K562 (cell line): ENCODE measurements at regions not wholly inside any gene's neighbourhood (a gene's known extent, or its start where the extent isn't known, plus 50 kb on each side); places are given as distances from the start of the nearest gene placed in this dataset.

Experiments used
- ATAC-seq: fragments of 200-7000 bp; cut with Tn5 transposase; 3 replicates; pipeline ENCODE4 v1.9.1; 2020; ENCODE audit warnings: moderate library complexity
- BruUV-seq: library from RNA; stranded (reverse); fragments of 400-500 nt; replicated peaks from 2 replicates; lab custom pipeline; 2021; lab: Mats Ljungman, UMichigan
- CTCF ChIA-PET: fragments of 300-600 bp; formaldehyde crosslinking; extraction: SDS; loops from one replicate; lab custom pipeline; 2021; ENCODE audit warnings: low intra/inter-chr PET ratio; lab: Yijun Ruan, JAX
- POLR2A ChIA-PET: fragments of 300-600, 350-650 bp; sonication (Branson Sonifier 250); formaldehyde crosslinking; extraction: SDS; loops from one replicate; lab custom pipeline; 2021; ENCODE audit warnings: antibody characterized with exemption, inconsistent platforms; lab: Yijun Ruan, JAX
- DNase-seq, 4 experiments: peaks; one replicate each; pipeline versions ENCODE4 v3.0.0 to v3.0.0-alpha.2; 2011 to 2018; ENCODE audit warnings: low spot score in 3 of 4, mixed read lengths in 3 of 4; ENCODE audit errors: extremely low read depth in 1 of 4
- FAIRE-seq: peaks from 2 replicates; lab custom pipeline; 2011; peaks lifted over from hg19 to GRCh38; lab: Jason Lieb, UNC
- H2AFZ ChIP-seq: 2 replicates; pipeline ENCODE4 v1.6.0; 2011; ENCODE audit warnings: low read depth, low read length, control low read depth, inconsistent platforms
- H3K27ac ChIP-seq: fragments of 200-600 bp; 3 replicates; pipeline ENCODE4 v1.8.0; 2011; ENCODE audit warnings: low read depth, mild to moderate bottlenecking, control low read depth, inconsistent platforms, low read length, moderate library complexity, mixed read lengths; ENCODE audit errors: extremely low read depth
- H3K27me3 ChIP-seq, 2 experiments: fragments of 300-600 bp in 1 of 2; 2 replicates in 1 of 2; 3 replicates in 1 of 2; pipeline versions ENCODE4 v1.6.0 to v1.8.0; 2011; ENCODE audit warnings: inconsistent platforms in 2 of 2, low read length in 2 of 2, mild to moderate bottlenecking in 1 of 2, mixed read lengths in 1 of 2, moderate library complexity in 1 of 2; ENCODE audit not compliant: control insufficient read depth in 2 of 2, insufficient read depth in 2 of 2
- H3K36me3 ChIP-seq: fragments of 300-600 bp; 3 replicates; pipeline ENCODE4 v1.8.0; 2011; ENCODE audit warnings: mild to moderate bottlenecking, low read length, inconsistent platforms; ENCODE audit not compliant: control insufficient read depth, insufficient read depth
- H3K4me1 ChIP-seq, 2 experiments: fragments of 200-600 bp in 1 of 2; replicated peaks in 1 of 2; 2 replicates in 1 of 2; 3 replicates in 1 of 2; pipeline versions ENCODE4 v1.5.1 to v1.8.0; 2011; ENCODE audit warnings: inconsistent platforms in 2 of 2, low read length in 2 of 2, mild to moderate bottlenecking in 1 of 2, mixed read lengths in 1 of 2, moderate library complexity in 1 of 2; ENCODE audit not compliant: control insufficient read depth in 2 of 2, insufficient read depth in 2 of 2
- H3K4me2 ChIP-seq: 2 replicates; pipeline ENCODE4 v1.6.1; 2011; ENCODE audit warnings: low read length, control low read depth, inconsistent platforms, mixed read lengths; ENCODE audit not compliant: insufficient read depth
- H3K4me3 ChIP-seq: fragments of 200-600 bp; sonication (generic), shearing (Covaris generic); 2 replicates; pipeline ENCODE4 v1.5.1; 2016; ENCODE audit warnings: control low read depth, inconsistent platforms
- H3K79me2 ChIP-seq: fragments of 200-600 bp; 3 replicates; pipeline ENCODE4 v1.8.0; 2011; ENCODE audit warnings: low read length, inconsistent platforms; ENCODE audit not compliant: control insufficient read depth, insufficient read depth
- H3K9ac ChIP-seq, 2 experiments: 2 replicates each; pipeline versions ENCODE4 v1.6.0 to v1.6.1; 2011; ENCODE audit warnings: low read depth in 2 of 2, low read length in 2 of 2, control low read depth in 1 of 2, inconsistent platforms in 1 of 2, mild to moderate bottlenecking in 1 of 2, mixed read lengths in 1 of 2; ENCODE audit not compliant: insufficient read depth in 1 of 2
- H3K9me1 ChIP-seq: one replicate; pipeline ENCODE4 v1.6.0; 2011; ENCODE audit warnings: inconsistent platforms, mild to moderate bottlenecking, low read length, moderate library complexity; ENCODE audit not compliant: control insufficient read depth, insufficient read depth
- H3K9me3 ChIP-seq: replicated peaks from 2 replicates; pipeline ENCODE4 v1.5.1; 2011; ENCODE audit warnings: low read depth, low read length, inconsistent platforms; ENCODE audit not compliant: control insufficient read depth, insufficient read depth
- H4K20me1 ChIP-seq: replicated peaks from 2 replicates; pipeline ENCODE4 v1.6.1; 2011; ENCODE audit warnings: low read length, inconsistent platforms, mixed read lengths; ENCODE audit not compliant: control insufficient read depth, insufficient read depth
- CSDE1 ChIP-seq, 2 experiments: fragments of 450-650 bp; IDR thresholded peaks; 2 replicates each; pipeline ENCODE4 v1.6.1; 2016; ENCODE audit warnings: mild to moderate bottlenecking in 1 of 2
- FOXK1 ChIP-seq: sonication (generic); formaldehyde crosslinking; IDR thresholded peaks from 2 replicates; pipeline ENCODE4 v1.8.0; 2022; ENCODE audit warnings: missing genetic modification reagents, mild to moderate bottlenecking, borderline replicate concordance
- PHTF2 ChIP-seq: fragments of 250-450 bp; sonication (Bioruptor Pico); IDR thresholded peaks from 2 replicates; pipeline ENCODE4 v1.5.0; 2021; ENCODE audit warnings: mild to moderate bottlenecking
- RBM14 ChIP-seq: fragments of 200-400 bp; formaldehyde crosslinking; IDR thresholded peaks from 2 replicates; pipeline ENCODE4 v1.6.1; 2018; ENCODE audit warnings: low read depth, mild to moderate bottlenecking, low read length, moderate library complexity, borderline replicate concordance; ENCODE audit not compliant: insufficient read depth
- RBM39 ChIP-seq: fragments of 200-400 bp; formaldehyde crosslinking; optimal IDR thresholded peaks from 2 replicates; pipeline ENCODE3; 2018; ENCODE audit warnings: low read depth, low read length
- RCOR1 ChIP-seq, 2 experiments: IDR thresholded peaks; 2 replicates each; pipeline ENCODE4 v1.6.1; 2012; ENCODE audit warnings: low read depth in 2 of 2, low read length in 2 of 2, borderline replicate concordance in 1 of 2, improper control_type of control experiment in 1 of 2
- SAFB2 ChIP-seq: fragments of 200-400 bp; formaldehyde crosslinking; IDR thresholded peaks from 2 replicates; pipeline ENCODE4 v1.6.1; 2018; ENCODE audit warnings: borderline replicate concordance, low read length, low read depth, moderate library complexity; ENCODE audit not compliant: severe bottlenecking
- SMAD2 ChIP-seq: fragments of 150-350 bp; IDR thresholded peaks from 2 replicates; pipeline ENCODE4 v1.6.1; 2014; ENCODE audit warnings: low read depth, mild to moderate bottlenecking, low read length
- ZKSCAN8 ChIP-seq: fragments of 200-800 bp; sonication (Bioruptor generic); IDR thresholded peaks from 2 replicates; pipeline ENCODE4 v1.6.1; 2016; ENCODE audit warnings: missing genetic modification characterization, missing compliant biosample characterization
- in situ Hi-C: fragments of 300-500 bp; cut with MboI; formaldehyde crosslinking; loops from 4 replicates; pipeline ENCODE4 v1.15.0; 2018; ENCODE audit warnings: inconsistent platforms, mixed read lengths
- intact Hi-C: fragments of 100-400 bp; cut with micrococcal nuclease; formaldehyde crosslinking; loops from 2 replicates; pipeline ENCODE4 v1.14.2; 2022
- TF ChIP-seq, protein P1 (sequence below): fragments of 250-450 bp; sonication (Bioruptor Pico); IDR thresholded peaks from 2 replicates; pipeline ENCODE4 v1.5.0; 2020; ENCODE audit warnings: mild to moderate bottlenecking
- TF ChIP-seq, protein P2 (sequence below), 2 experiments: IDR thresholded peaks; 2 replicates each; pipeline ENCODE4 v1.6.1; 2011; ENCODE audit warnings: borderline replicate concordance in 1 of 2, control low read depth in 1 of 2, low read depth in 1 of 2, low read length in 1 of 2, mild to moderate bottlenecking in 1 of 2, mixed read lengths in 1 of 2, moderate library complexity in 1 of 2; ENCODE audit not compliant: insufficient read depth in 1 of 2, insufficient read length in 1 of 2, poor library complexity in 1 of 2, severe bottlenecking in 1 of 2; ENCODE audit errors: extremely low read depth in 1 of 2
- TF ChIP-seq, protein P3 (sequence below): sonication (generic); IDR thresholded peaks from 2 replicates; pipeline ENCODE4 v1.6.1; 2016

DNA sequence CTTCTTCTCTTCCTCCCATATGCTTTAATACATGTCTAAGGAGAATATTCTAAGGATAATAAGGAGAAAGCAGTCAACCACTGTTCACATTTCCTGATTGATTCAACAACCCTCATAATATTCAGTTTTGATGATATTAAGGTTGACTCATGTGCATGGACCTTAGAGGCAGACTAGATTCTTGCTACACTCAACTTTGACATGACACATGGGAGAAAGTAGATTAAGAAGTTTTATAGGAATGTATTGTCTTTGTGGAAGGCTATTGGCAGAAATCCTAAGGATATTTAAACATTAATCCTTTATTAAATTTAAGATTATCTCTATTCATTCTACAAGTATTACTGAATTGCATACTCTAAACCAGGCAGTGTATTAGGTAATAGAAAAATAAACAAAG lies 309.1 kb upstream of the CYRIA start:
- CTCF ChIA-PET, result no interaction called here
- ATAC-seq (no peak), DNase-seq (no peak), FAIRE-seq (no peak)
- intact Hi-C loops, result no loop called here
- Histone ChIP-seq H3K27me3 (no peaks in the 10 kb centered on the region), H3K4me2 (no peak overlapping the region), H3K27ac (no peak overlapping the region), H3K79me2 (no peaks in the 10 kb centered on the region), H3K9ac (no peak overlapping the region), H3K9me3 (no peaks in the 10 kb centered on the region), H3K4me1 (no peaks in the 10 kb centered on the region), H3K36me3 (no peaks in the 10 kb centered on the region), H4K20me1 (no peaks in the 10 kb centered on the region), H3K9me1 (no peaks in the 10 kb centered on the region), H3K4me3 (no peak overlapping the region), H2AFZ (no peak overlapping the region)
- in situ Hi-C loops, result no loop called here
- POLR2A ChIA-PET, result no interaction called here
- TF ChIP-seq CSDE1 (IDR thresholded peaks at IDR 0.05), result no peak
- TF ChIP-seq RBM14, result no peak
- no peak for TF ChIP-seq PHTF2
- TF ChIP-seq, protein P1, sequence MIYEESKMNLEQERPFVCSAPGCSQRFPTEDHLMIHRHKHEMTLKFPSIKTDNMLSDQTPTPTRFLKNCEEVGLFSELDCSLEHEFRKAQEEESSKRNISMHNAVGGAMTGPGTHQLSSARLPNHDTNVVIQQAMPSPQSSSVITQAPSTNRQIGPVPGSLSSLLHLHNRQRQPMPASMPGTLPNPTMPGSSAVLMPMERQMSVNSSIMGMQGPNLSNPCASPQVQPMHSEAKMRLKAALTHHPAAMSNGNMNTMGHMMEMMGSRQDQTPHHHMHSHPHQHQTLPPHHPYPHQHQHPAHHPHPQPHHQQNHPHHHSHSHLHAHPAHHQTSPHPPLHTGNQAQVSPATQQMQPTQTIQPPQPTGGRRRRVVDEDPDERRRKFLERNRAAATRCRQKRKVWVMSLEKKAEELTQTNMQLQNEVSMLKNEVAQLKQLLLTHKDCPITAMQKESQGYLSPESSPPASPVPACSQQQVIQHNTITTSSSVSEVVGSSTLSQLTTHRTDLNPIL (CRISPR knock-in tag), result no peak
- TF ChIP-seq FOXK1 (CRISPR knock-in tag), result no peak
- no peak for TF ChIP-seq SAFB2
- no peak for TF ChIP-seq ZKSCAN8
- TF ChIP-seq, protein P2, sequence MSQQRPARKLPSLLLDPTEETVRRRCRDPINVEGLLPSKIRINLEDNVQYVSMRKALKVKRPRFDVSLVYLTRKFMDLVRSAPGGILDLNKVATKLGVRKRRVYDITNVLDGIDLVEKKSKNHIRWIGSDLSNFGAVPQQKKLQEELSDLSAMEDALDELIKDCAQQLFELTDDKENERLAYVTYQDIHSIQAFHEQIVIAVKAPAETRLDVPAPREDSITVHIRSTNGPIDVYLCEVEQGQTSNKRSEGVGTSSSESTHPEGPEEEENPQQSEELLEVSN (IDR thresholded peaks at IDR 0.05; ENCODE audit: borderline replicate concordance in 1 of 2, extremely low read depth in 1 of 2, insufficient read depth in 1 of 2, insufficient read length in 1 of 2, low read depth in 1 of 2, low read length in 1 of 2, poor library complexity in 1 of 2, severe bottlenecking in 1 of 2), result no peak
- no peak for TF ChIP-seq SMAD2
- no peak for TF ChIP-seq RBM39
- no peak for TF ChIP-seq RCOR1 (IDR thresholded peaks at IDR 0.05; ENCODE audit: borderline replicate concordance in 1 of 2, low read depth in 2 of 2, low read length in 2 of 2)
- TF ChIP-seq, protein P3, sequence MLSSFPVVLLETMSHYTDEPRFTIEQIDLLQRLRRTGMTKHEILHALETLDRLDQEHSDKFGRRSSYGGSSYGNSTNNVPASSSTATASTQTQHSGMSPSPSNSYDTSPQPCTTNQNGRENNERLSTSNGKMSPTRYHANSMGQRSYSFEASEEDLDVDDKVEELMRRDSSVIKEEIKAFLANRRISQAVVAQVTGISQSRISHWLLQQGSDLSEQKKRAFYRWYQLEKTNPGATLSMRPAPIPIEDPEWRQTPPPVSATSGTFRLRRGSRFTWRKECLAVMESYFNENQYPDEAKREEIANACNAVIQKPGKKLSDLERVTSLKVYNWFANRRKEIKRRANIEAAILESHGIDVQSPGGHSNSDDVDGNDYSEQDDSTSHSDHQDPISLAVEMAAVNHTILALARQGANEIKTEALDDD, result no peak
- no TSS peak for BruUV-seq
